Fibroblast of villous mesenchyme (primary cell): ENCODE measurements at regions not wholly inside any gene's neighbourhood (a gene's known extent, or its start where the extent isn't known, plus 50 kb on each side); places are given as distances from the start of the nearest gene placed in this dataset.

Experiments
- DNase-seq: peaks from one replicate; pipeline ENCODE4 v3.0.0-alpha.2; 2010; ENCODE audit warnings: low read depth
- H3K4me3 ChIP-seq: 2 replicates; pipeline ENCODE4 v1.5.1; 2011; ENCODE audit warnings: low read depth, mild to moderate bottlenecking, low read length
- TF ChIP-seq, protein P1 (sequence below): IDR thresholded peaks from 2 replicates; pipeline ENCODE4 v1.5.1; 2012; ENCODE audit warnings: low read depth, mild to moderate bottlenecking, low read length; ENCODE audit not compliant: insufficient read depth

DNA sequence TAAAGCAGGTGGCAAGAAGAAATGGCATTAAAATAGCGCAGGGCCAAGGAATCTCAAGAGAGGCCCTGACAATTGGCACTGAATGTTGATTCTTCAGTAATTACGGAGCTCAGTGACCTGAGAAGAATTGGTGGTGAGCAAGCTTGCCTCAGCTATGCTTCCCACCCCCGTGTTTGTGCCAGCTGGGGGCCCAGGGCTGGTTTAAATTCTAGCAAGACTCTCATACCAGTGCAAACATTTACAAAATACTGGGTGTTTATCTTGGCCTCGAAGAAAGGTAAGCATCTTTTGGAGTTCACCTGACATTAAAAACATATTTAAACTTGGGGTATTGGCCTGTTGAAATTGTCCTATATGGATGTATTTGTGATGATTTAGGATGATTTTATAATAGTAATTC is 296.7 kb upstream of the USP25 start:
- TF ChIP-seq, protein P1, sequence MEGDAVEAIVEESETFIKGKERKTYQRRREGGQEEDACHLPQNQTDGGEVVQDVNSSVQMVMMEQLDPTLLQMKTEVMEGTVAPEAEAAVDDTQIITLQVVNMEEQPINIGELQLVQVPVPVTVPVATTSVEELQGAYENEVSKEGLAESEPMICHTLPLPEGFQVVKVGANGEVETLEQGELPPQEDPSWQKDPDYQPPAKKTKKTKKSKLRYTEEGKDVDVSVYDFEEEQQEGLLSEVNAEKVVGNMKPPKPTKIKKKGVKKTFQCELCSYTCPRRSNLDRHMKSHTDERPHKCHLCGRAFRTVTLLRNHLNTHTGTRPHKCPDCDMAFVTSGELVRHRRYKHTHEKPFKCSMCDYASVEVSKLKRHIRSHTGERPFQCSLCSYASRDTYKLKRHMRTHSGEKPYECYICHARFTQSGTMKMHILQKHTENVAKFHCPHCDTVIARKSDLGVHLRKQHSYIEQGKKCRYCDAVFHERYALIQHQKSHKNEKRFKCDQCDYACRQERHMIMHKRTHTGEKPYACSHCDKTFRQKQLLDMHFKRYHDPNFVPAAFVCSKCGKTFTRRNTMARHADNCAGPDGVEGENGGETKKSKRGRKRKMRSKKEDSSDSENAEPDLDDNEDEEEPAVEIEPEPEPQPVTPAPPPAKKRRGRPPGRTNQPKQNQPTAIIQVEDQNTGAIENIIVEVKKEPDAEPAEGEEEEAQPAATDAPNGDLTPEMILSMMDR = no peak
- no peak for DNase-seq
- no peak overlapping the region for H3K4me3 ChIP-seq

DNA sequence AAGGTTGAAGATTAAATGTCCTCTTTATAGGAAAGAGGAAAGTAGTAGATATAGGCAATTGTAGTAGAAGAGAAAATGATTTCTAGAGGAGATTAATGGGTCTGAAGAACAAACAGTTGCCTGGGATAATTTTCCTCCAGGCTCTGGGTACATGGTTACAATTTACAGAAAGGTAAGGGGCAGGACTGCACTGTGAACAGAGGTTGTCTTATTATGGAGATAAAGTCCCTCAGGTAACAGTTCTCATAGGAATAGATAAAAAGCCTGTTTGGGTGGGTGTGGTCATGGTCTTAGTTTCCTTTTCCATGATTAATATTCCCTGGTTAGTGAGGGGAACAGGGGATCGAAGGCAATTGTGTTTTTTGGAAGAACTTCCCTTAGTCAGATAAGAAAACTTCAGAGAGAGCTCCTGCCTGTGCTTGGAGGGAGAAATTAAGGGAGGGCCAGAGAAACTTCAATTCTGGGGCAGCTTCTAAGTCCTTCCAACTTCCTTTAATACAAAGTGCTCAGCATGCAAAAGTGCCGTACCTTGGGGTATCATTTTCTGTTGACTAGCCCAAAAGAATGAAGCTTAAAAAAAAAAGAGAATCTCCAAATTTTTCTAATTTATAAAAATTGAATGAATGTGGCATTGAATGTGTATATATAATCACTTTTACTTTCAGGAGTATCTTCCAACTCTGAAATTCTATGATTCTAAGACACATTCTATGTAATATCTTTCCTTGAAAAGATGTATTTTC is 295.4 kb upstream of the USP25 start:
- TF ChIP-seq, protein P1 = no peak
- DNase-seq = no peak
- H3K4me3 ChIP-seq = no peak overlapping the region

DNA sequence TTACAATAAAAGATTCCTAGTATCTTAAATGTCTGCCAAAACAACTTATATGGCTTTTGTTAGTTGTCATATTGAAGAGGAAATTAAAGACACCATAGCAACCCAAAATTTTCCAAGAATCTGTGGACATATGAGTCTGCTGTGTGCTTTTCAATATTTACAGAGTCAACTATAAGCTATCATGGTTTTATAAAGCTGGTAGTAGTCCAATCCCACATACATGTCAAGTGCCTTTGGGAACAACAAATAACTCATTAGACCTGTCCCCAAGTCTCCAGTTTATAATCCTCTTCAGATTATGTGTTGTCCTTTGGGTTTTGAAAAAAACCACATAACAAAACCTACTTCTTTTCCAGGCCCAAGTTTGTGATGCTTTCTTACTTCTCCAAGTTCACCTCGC is 293.8 kb upstream of the USP25 start:
- no peak for DNase-seq
- no peak overlapping the region for H3K4me3 ChIP-seq
- TF ChIP-seq, protein P1 = no peak

DNA sequence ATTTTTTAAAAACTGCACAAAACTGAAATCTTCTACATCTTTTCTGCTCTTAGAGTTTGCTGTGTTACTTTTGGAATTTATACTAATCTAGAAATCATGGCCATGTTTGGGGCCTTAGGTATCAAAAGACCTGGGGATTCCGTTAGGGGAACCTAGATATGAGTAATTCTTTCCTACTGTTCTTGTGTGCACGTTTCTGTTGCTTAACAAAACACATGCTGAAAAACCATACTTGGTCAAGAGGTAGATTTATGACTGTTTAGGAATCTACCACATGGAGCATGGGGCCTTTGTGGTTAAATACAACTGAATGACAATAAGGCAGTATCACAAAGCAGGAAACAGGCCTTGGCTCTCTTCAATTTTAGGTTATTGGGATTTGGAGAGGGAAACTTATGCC is 291.9 kb upstream of the USP25 start:
- TF ChIP-seq, protein P1 = no peak
- DNase-seq = peak; percentile 75

DNA sequence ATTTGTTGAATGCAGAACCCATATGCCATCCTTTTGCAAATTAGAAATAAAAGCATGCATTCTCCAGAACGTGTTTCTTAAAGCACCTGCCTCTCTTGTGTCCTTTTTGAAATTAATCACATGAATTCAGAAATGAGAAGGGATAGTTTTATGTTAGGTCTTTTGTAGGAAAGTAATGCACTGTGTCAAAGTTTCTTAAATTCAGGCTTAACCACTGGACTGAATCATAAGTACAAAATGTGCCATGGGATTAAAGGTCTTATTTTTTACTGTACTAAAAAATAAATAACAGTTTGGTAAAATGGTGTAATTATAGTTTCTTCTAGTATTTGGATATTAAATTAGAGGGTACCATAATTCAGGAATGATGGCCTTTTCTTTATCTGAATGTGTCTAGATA is 290.1 kb upstream of the USP25 start:
- DNase-seq = no peak
- no peak overlapping the region for H3K4me3 ChIP-seq
- TF ChIP-seq, protein P1 = no peak

More for the DNA sequence above, 291.9 kb upstream of the USP25 start:
- no peak overlapping the region for H3K4me3 ChIP-seq

DNA sequence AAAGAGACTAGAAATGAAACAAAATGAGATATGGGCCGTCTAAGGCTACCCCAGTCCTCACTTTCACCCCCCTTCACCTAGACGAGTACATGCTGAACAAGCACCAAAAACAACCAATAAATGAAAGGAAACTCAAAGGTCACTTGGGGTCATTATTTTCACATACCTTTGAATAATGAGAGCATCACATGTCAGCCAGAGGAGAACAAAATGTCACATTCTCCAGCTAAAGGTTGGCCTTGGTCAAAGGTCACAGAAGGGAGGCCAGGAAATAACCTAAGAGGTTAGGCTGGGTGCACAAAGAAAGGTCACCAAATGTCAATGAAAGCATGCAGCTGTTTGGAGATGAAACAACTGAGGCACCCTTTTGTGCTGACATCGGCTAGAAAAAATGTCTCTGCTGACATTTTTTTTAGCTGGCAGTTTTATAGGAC is 288.7 kb upstream of the USP25 start:
- TF ChIP-seq, protein P1 = no peak
- no peak for DNase-seq

DNA sequence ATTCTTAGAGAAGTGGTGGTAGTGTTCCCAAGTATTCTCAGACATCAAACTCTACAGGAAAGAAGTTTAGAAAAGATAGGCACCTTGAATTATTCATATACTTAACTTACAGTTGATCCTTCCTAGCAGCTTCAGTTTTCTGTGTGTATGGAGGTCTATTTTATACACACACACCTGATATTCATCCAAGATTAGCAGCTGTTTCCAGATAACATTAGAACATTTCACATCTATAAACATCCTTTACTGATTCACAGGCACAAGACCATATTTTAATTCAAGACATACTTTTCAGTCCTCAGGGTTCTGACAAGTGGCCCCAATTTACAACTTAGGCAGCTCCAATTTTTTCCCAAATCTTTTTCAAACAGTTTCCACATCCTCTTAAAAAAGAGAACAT is 287.8 kb upstream of the USP25 start:
- DNase-seq = peak; percentile 27
- H3K4me3 ChIP-seq = no peak overlapping the region
- TF ChIP-seq, protein P1 = no peak

More for the DNA sequence above, 288.7 kb upstream of the USP25 start:
- H3K4me3 ChIP-seq = no peak overlapping the region
